Esophagus muscularis mucosa (tissue), 3 donors: ENCODE measurements at regions not wholly inside any gene's neighbourhood (a gene's known extent, or its start where the extent isn't known, plus 50 kb on each side); places are given as distances from the start of the nearest gene placed in this dataset.

Experiments
- CTCF ChIP-seq, 3 experiments: fragments of 200-600 bp in 2 of 3; fragments of 450-650 bp in 1 of 3; sonication (generic) in 2 of 3; IDR thresholded peaks; one replicate each; pipeline ENCODE4 v1.5.1; 2017 to 2019; ENCODE audit warnings: antibody characterized with exemption in 3 of 3, mild to moderate bottlenecking in 2 of 3, moderate library complexity in 1 of 3
- POLR2A ChIP-seq: fragments of 450-650 bp; IDR thresholded peaks from one replicate; pipeline ENCODE4 v1.6.1; 2017; ENCODE audit warnings: antibody characterized with exemption, moderate library complexity, mild to moderate bottlenecking, low read depth
- POLR2AphosphoS5 ChIP-seq, 2 donors: sonication (generic); formaldehyde crosslinking; IDR thresholded peaks; one replicate each; pipeline ENCODE4 v1.6.1; 2017; ENCODE audit warnings: antibody characterized with exemption in 2 of 2

GRCh38 chr3:44099566-44100297 lies 142.0 kb upstream of the TOPAZ1 start:
- TF ChIP-seq POLR2AphosphoS5 (IDR thresholded peaks at IDR 0.05) (no peak), CTCF (IDR thresholded peaks at IDR 0.05) (no peak), POLR2A (no peak)
